ENCODE measurements at regions not wholly inside any gene's neighbourhood (a gene's known extent, or its start where the extent isn't known, plus 50 kb on each side); places are given as distances from the start of the nearest gene placed in this dataset.
"Not testable (repeated sequence)": the region's sequence is repeated elsewhere in the genome, so short reads cannot be mapped to it uniquely, and the experiment has no call there.

GRCh38 chr7:119964788-119965542 is 308.0 kb upstream of the KCND2 start:
- Histone ChIP-seq H3K36me3 (replicated peaks; ENCODE audit: control insufficient read depth, insufficient read depth, low read length) (no peaks in the 10 kb centered on the region), H3K4me3 (ENCODE audit: insufficient read depth, low read depth, low read length) (no peak overlapping the region), H3K27me3 (ENCODE audit: control insufficient read depth, insufficient read depth, low read length) (no peaks in the 10 kb centered on the region)
- no peak for DNase-seq

GRCh38 chr7:119967221-119967620 is 305.8 kb upstream of the KCND2 start:
- H3K4me3 ChIP-seq (ENCODE audit: insufficient read depth, low read depth, low read length) = no peak overlapping the region
- DNase-seq = no peak
- no peaks in the 10 kb centered on the region for H3K36me3 ChIP-seq (replicated peaks; ENCODE audit: control insufficient read depth, insufficient read depth, low read length)
- H3K27me3 ChIP-seq (ENCODE audit: control insufficient read depth, insufficient read depth, low read length) = no peaks in the 10 kb centered on the region

GRCh38 chr7:119968411-119968810 is 304.6 kb upstream of the KCND2 start:
- DNase-seq; H3K36me3 ChIP-seq (replicated peaks; ENCODE audit: control insufficient read depth, insufficient read depth, low read length); H3K27me3 ChIP-seq (ENCODE audit: control insufficient read depth, insufficient read depth, low read length); H3K4me3 ChIP-seq (ENCODE audit: insufficient read depth, low read depth, low read length): not testable (repeated sequence)

- DNase-seq = no peak
- Histone ChIP-seq H3K4me3 (ENCODE audit: insufficient read depth, low read depth, low read length) (no peak overlapping the region), H3K36me3 (replicated peaks; ENCODE audit: control insufficient read depth, insufficient read depth, low read length) (no peaks in the 10 kb centered on the region), H3K27me3 (ENCODE audit: control insufficient read depth, insufficient read depth, low read length) (no peaks in the 10 kb centered on the region)
Observed at GRCh38 chr7:119969054-119969453, 303.9 kb upstream of the KCND2 start.

DNA sequence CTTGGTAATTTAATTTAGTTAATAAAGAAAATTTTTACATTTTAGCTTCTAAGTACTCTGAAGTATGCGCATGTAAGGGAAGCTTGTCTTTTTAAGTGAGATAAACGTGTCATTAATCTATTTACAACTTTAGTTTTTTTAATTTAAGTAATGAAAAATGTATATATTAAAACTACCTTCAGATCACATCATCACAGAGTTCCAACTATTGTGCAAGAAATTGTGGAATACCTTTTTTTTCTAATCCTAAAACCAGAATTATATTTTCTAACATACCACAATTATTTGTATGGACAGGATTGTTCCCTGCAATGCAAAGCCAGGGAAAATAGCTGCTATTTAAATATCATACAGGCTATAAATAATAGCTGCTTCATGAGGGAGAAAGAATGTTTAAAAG is 303.2 kb upstream of the KCND2 start:
- Histone ChIP-seq H3K36me3 (replicated peaks; ENCODE audit: control insufficient read depth, insufficient read depth, low read length) (no peaks in the 10 kb centered on the region), H3K27me3 (ENCODE audit: control insufficient read depth, insufficient read depth, low read length) (no peaks in the 10 kb centered on the region), H3K4me3 (ENCODE audit: insufficient read depth, low read depth, low read length) (no peak overlapping the region)
- DNase-seq = no peak

DNA sequence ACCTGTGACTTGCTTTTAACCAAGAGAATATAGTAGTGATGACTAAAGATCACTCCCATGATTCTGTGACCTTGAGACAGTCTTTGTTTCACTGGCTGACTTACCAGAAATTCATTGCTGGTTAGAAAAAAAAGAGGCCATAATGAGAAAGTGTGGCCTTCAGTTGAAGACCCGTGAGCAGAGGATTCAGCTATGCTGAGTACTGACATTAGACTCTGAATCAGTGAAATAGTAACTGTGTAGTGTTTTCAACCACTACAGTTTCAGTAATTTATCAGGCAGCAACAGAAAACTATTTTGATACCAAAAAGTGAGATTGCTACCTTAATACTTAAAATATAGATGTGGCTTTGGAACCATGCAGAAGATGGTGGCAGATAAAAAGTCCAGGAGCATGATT is 298.0 kb upstream of the KCND2 start:
- no peaks in the 10 kb centered on the region for H3K36me3 ChIP-seq (replicated peaks; ENCODE audit: control insufficient read depth, insufficient read depth, low read length)
- H3K4me3 ChIP-seq (ENCODE audit: insufficient read depth, low read depth, low read length) = no peak overlapping the region
- H3K27me3 ChIP-seq (ENCODE audit: control insufficient read depth, insufficient read depth, low read length) = no peaks in the 10 kb centered on the region
- DNase-seq = no peak

- no peak for DNase-seq
- Histone ChIP-seq H3K27me3 (ENCODE audit: control insufficient read depth, insufficient read depth, low read length) (no peaks in the 10 kb centered on the region), H3K4me3 (ENCODE audit: insufficient read depth, low read depth, low read length) (no peak overlapping the region), H3K36me3 (replicated peaks; ENCODE audit: control insufficient read depth, insufficient read depth, low read length) (no peaks in the 10 kb centered on the region)
Observed at GRCh38 chr7:119982884-119983283, 290.1 kb upstream of the KCND2 start.

- no peaks in the 10 kb centered on the region for H3K36me3 ChIP-seq (replicated peaks; ENCODE audit: control insufficient read depth, insufficient read depth, low read length)
- H3K4me3 ChIP-seq (ENCODE audit: insufficient read depth, low read depth, low read length) = no peak overlapping the region
- DNase-seq = no peak
- no peaks in the 10 kb centered on the region for H3K27me3 ChIP-seq (ENCODE audit: control insufficient read depth, insufficient read depth, low read length)
Observed at GRCh38 chr7:119983468-119983867, 289.5 kb upstream of the KCND2 start.

DNA sequence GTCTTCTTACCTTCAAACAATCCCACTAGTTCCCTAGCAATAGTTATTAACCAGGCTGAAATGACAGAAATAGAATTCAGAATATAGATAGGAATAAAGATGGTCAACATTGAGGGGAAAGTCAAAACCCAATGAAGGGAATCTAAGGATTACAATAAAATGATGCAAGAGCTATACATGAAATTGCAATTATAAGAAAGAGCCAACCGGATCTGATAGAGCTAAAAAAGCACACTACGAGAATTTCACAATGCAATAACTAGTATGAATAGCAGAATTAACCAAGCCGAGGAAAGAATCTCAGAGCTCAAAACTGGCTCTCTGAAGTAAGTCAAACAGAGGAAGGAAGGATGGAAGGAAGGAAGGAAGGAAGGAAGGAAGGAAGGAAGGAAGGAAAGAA is 288.7 kb upstream of the KCND2 start:
- DNase-seq = no peak
- Histone ChIP-seq H3K27me3 (ENCODE audit: control insufficient read depth, insufficient read depth, low read length) (no peaks in the 10 kb centered on the region), H3K36me3 (replicated peaks; ENCODE audit: control insufficient read depth, insufficient read depth, low read length) (no peaks in the 10 kb centered on the region), H3K4me3 (ENCODE audit: insufficient read depth, low read depth, low read length) (no peak overlapping the region)

- Histone ChIP-seq H3K4me3 (ENCODE audit: insufficient read depth, low read depth, low read length) (no peak overlapping the region), H3K27me3 (ENCODE audit: control insufficient read depth, insufficient read depth, low read length) (no peaks in the 10 kb centered on the region), H3K36me3 (replicated peaks; ENCODE audit: control insufficient read depth, insufficient read depth, low read length) (no peaks in the 10 kb centered on the region)
- no peak for DNase-seq
Observed at GRCh38 chr7:119988401-119988800, 284.6 kb upstream of the KCND2 start.

GRCh38 chr7:119994928-119995327 is 278.0 kb upstream of the KCND2 start:
- Histone ChIP-seq H3K27me3 (ENCODE audit: control insufficient read depth, insufficient read depth, low read length) (no peaks in the 10 kb centered on the region), H3K4me3 (ENCODE audit: insufficient read depth, low read depth, low read length) (no peak overlapping the region), H3K36me3 (replicated peaks; ENCODE audit: control insufficient read depth, insufficient read depth, low read length) (no peaks in the 10 kb centered on the region)
- DNase-seq = no peak

DNA sequence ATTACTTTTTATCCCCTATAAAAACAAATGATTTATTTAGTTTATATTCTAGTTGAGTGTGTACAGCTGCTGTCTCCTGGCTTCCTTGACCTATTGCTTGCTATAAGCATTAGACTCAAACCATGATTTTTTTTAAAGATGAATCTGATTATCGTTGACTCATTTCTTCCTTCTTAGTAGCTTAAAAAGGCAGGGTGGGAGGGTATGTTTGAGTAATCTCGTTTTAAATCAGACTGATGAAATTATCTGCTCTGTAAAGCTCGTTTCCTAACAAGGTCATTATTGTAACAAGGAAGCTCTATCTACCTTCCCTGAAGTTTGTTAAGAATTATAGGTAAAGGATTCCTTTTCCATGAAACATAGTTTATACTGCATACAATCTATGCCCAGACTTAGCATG is 276.3 kb upstream of the KCND2 start:
- Histone ChIP-seq H3K27me3 (ENCODE audit: control insufficient read depth, insufficient read depth, low read length) (no peaks in the 10 kb centered on the region), H3K36me3 (replicated peaks; ENCODE audit: control insufficient read depth, insufficient read depth, low read length) (no peaks in the 10 kb centered on the region), H3K4me3 (ENCODE audit: insufficient read depth, low read depth, low read length) (no peak overlapping the region)
- no peak for DNase-seq

DNA sequence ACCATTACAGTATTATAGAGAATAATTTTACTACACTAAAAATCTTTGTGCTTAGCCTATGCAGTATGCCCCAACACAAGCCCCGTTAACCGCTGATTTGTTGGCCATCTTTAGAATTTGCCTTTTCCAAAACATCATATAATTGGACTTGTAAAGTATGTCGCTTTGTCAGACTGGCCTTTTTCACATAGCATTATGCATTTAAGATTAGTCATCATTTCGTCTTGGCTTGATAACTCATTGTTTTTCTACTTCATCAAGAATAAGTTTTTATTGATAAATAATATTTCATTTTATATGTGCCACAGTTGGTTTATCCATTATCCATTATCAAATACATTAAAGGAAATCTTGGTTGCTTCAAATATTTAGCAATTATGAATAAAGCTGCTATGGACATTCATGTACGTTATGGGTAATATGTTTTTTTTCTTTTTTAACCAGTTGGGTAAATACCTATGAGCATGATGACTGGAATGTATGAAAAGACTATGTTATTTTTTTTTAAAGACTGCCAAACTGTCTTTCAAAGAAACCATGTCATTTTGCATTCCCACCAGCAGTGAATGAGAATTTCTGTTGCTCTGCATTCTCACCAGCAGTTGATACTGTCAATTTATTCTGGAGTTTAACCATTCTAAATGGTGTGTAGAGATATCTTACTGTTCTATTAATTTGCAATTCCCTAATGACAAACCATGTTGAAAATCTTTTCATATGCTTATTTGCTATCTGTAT is 273.1 kb upstream of the KCND2 start:
- Histone ChIP-seq H3K27me3 (ENCODE audit: control insufficient read depth, insufficient read depth, low read length) (no peaks in the 10 kb centered on the region), H3K36me3 (replicated peaks; ENCODE audit: control insufficient read depth, insufficient read depth, low read length) (no peaks in the 10 kb centered on the region), H3K4me3 (ENCODE audit: insufficient read depth, low read depth, low read length) (no peak overlapping the region)
- no peak for DNase-seq

GRCh38 chr7:120005720-120006119 is 267.3 kb upstream of the KCND2 start:
- no peaks in the 10 kb centered on the region for H3K36me3 ChIP-seq (replicated peaks; ENCODE audit: control insufficient read depth, insufficient read depth, low read length)
- DNase-seq = no peak
- H3K27me3 ChIP-seq (ENCODE audit: control insufficient read depth, insufficient read depth, low read length) = no peaks in the 10 kb centered on the region
- no peak overlapping the region for H3K4me3 ChIP-seq (ENCODE audit: insufficient read depth, low read depth, low read length)

GRCh38 chr7:120014301-120014700 is 258.7 kb upstream of the KCND2 start:
- not testable (repeated sequence) for DNase-seq; H3K36me3 ChIP-seq (replicated peaks; ENCODE audit: control insufficient read depth, insufficient read depth, low read length); H3K27me3 ChIP-seq (ENCODE audit: control insufficient read depth, insufficient read depth, low read length); H3K4me3 ChIP-seq (ENCODE audit: insufficient read depth, low read depth, low read length)
